ENCODE measurements at regions not wholly inside any gene's neighbourhood (a gene's known extent, or its start where the extent isn't known, plus 50 kb on each side); places are given as distances from the start of the nearest gene placed in this dataset.

DNA sequence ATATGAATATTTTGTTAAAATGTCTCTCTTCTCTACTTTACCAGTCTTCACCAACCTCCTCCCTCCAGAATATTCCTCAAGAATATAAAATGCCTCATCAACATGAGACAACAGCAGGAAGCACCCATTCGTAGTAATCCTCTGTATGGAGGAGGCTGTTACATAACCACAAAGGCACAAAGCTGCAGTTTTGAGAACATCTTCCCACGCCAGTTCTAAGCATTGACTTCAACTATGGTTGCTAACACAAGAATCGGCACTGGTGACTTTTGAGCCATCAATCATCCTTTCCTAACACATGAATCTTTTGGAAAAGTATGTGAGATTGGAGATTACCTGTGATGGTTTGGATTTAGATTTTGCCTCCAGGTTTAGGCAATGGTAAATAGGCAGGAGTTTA is 54.9 kb upstream of the CYP1B1 start:
- TF ChIP-seq, protein P1, sequence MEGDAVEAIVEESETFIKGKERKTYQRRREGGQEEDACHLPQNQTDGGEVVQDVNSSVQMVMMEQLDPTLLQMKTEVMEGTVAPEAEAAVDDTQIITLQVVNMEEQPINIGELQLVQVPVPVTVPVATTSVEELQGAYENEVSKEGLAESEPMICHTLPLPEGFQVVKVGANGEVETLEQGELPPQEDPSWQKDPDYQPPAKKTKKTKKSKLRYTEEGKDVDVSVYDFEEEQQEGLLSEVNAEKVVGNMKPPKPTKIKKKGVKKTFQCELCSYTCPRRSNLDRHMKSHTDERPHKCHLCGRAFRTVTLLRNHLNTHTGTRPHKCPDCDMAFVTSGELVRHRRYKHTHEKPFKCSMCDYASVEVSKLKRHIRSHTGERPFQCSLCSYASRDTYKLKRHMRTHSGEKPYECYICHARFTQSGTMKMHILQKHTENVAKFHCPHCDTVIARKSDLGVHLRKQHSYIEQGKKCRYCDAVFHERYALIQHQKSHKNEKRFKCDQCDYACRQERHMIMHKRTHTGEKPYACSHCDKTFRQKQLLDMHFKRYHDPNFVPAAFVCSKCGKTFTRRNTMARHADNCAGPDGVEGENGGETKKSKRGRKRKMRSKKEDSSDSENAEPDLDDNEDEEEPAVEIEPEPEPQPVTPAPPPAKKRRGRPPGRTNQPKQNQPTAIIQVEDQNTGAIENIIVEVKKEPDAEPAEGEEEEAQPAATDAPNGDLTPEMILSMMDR (IDR thresholded peaks at IDR 0.05), result no peak
- TF ChIP-seq POLR2AphosphoS5 (IDR thresholded peaks at IDR 0.05), result peak in 1 of 2 donors; percentile 8
- no peak for TF ChIP-seq POLR2A (IDR thresholded peaks at IDR 0.05)
- no peak for TF ChIP-seq EP300 (IDR thresholded peaks at IDR 0.05)

Data from upper lobe of left lung (tissue), 4 donors.